IPS-20b (cell line): ENCODE measurements at regions not wholly inside any gene's neighbourhood (a gene's known extent, or its start where the extent isn't known, plus 50 kb on each side); places are given as distances from the start of the nearest gene placed in this dataset.

Experiments used
- H3K27ac ChIP-seq: one replicate; pipeline ENCODE4 v1.5.1; 2013; ENCODE audit warnings: low read length
- H3K27me3 ChIP-seq: 2 replicates; pipeline ENCODE4 v1.6.1; 2013; ENCODE audit warnings: mild to moderate bottlenecking, low read length, inconsistent platforms; ENCODE audit not compliant: insufficient read depth
- H3K36me3 ChIP-seq: 2 replicates; pipeline ENCODE4 v1.6.1; 2013; ENCODE audit warnings: low read depth, mild to moderate bottlenecking, inconsistent platforms, low read length, moderate library complexity; ENCODE audit not compliant: insufficient read depth
- H3K4me1 ChIP-seq: 2 replicates; pipeline ENCODE4 v1.6.1; 2013; ENCODE audit warnings: mild to moderate bottlenecking, control low read depth, inconsistent platforms, low read length, moderate library complexity; ENCODE audit not compliant: insufficient read depth
- H3K4me3 ChIP-seq: 2 replicates; pipeline ENCODE4 v1.5.1; 2013; ENCODE audit warnings: mild to moderate bottlenecking, low read length, inconsistent platforms
- H3K9ac ChIP-seq: 2 replicates; pipeline ENCODE4 v1.6.1; 2013; ENCODE audit warnings: low read depth, mild to moderate bottlenecking, inconsistent platforms, low read length, moderate library complexity
- H3K9me3 ChIP-seq: 2 replicates; pipeline ENCODE4 v1.6.1; 2013; ENCODE audit warnings: mild to moderate bottlenecking, low read depth, low read length, inconsistent platforms; ENCODE audit not compliant: insufficient read depth

- Histone ChIP-seq H3K9me3 (no peaks in the 10 kb centered on the region), H3K9ac (no peak overlapping the region), H3K4me3 (no peak overlapping the region), H3K27me3 (no peaks in the 10 kb centered on the region), H3K4me1 (peaks cover 5% of the 10 kb centered on the region; the same call in 1 of the 2 replicates), H3K36me3 (no peaks in the 10 kb centered on the region), H3K27ac (no peak overlapping the region)
These were observed 298.6 kb downstream of the CDH26 start for GRCh38 chr20:60256811-60257210.

GRCh38 chr20:60257671-60258070 lies 299.4 kb downstream of the CDH26 start:
- Histone ChIP-seq H3K9me3 (no peaks in the 10 kb centered on the region), H3K27me3 (no peaks in the 10 kb centered on the region), H3K9ac (no peak overlapping the region), H3K36me3 (no peaks in the 10 kb centered on the region), H3K4me1 (peaks cover 5% of the 10 kb centered on the region; the same call in 1 of the 2 replicates), H3K27ac (no peak overlapping the region), H3K4me3 (no peak overlapping the region)

GRCh38 chr20:60258255-60258863 lies 300.1 kb downstream of the CDH26 start:
- Histone ChIP-seq H3K4me1 (peaks cover 5% of the 10 kb centered on the region; the same call in 1 of the 2 replicates), H3K27ac (no peak overlapping the region), H3K36me3 (no peaks in the 10 kb centered on the region), H3K9ac (no peak overlapping the region), H3K27me3 (no peaks in the 10 kb centered on the region), H3K9me3 (no peaks in the 10 kb centered on the region), H3K4me3 (no peak overlapping the region)

- H3K9ac ChIP-seq = no peak overlapping the region
- H3K4me3 ChIP-seq = no peak overlapping the region
- no peak overlapping the region for H3K27ac ChIP-seq
- no peaks in the 10 kb centered on the region for H3K36me3 ChIP-seq
- no peaks in the 10 kb centered on the region for H3K27me3 ChIP-seq
- H3K9me3 ChIP-seq = no peaks in the 10 kb centered on the region
- H3K4me1 ChIP-seq = no peaks in the 10 kb centered on the region
These were observed 303.1 kb downstream of the CDH26 start for GRCh38 chr20:60261333-60261732.

- Histone ChIP-seq H3K4me1 (no peaks in the 10 kb centered on the region), H3K27ac (no peak overlapping the region), H3K27me3 (no peaks in the 10 kb centered on the region), H3K4me3 (no peak overlapping the region), H3K9me3 (no peaks in the 10 kb centered on the region), H3K36me3 (no peaks in the 10 kb centered on the region), H3K9ac (no peak overlapping the region)
These were observed 304.9 kb downstream of the CDH26 start for GRCh38 chr20:60262967-60263603.

DNA sequence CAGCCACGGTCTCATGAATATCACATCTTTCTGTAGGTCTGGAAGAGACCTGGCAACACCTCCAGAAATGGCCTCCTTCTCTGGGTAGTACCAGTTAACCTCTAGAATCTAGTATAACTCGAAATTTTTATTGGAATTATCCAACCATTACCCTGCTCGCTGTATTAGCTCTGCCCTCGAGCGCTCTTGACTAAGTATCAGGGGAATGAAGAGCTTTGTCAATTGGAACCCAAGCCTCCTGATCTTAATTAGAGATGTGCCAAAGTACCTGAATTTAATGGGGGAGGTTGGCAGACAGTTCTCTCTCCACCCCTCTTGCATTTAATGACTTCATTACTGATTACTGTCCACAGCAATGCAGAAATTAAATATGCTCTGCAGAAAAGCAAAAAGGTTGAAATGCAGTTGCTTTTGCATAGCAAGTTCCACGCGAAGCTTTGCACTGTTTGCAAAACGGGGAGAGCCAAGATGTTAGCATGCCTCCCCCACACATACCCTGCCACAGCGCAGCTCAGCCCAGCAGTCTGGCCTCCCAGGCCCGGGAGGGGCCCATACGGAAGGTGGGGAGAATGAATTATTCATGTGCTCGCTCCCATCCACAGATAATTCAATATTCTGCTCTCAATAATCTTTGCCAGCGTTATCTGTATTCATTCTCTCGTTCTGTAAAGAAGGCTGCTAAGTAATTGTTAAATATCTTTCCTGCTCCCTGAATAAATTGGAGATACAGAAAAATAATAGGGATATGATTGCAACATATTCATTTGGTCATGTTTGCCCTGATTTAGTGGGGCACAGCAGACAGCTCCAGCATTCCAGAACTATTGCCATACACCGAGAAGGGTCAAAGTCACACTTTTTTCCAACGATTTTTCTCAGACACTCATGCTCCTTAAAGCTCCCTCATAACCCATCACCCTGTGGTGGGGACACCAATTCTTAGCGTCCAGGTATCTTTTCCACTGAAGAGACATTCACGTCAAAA lies 305.8 kb downstream of the CDH26 start:
- H3K4me1 ChIP-seq = no peaks in the 10 kb centered on the region
- no peaks in the 10 kb centered on the region for H3K9me3 ChIP-seq
- no peak overlapping the region for H3K27ac ChIP-seq
- H3K36me3 ChIP-seq = no peaks in the 10 kb centered on the region
- no peaks in the 10 kb centered on the region for H3K27me3 ChIP-seq
- no peak overlapping the region for H3K4me3 ChIP-seq
- no peak overlapping the region for H3K9ac ChIP-seq

- no peaks in the 10 kb centered on the region for H3K4me1 ChIP-seq
- H3K27ac ChIP-seq = no peak overlapping the region
- H3K9me3 ChIP-seq = no peaks in the 10 kb centered on the region
- no peaks in the 10 kb centered on the region for H3K36me3 ChIP-seq
- no peaks in the 10 kb centered on the region for H3K27me3 ChIP-seq
- no peak overlapping the region for H3K4me3 ChIP-seq
- no peak overlapping the region for H3K9ac ChIP-seq
These were observed 308.1 kb downstream of the CDH26 start for GRCh38 chr20:60266177-60266823.

GRCh38 chr20:60268491-60268890 lies 310.3 kb downstream of the CDH26 start:
- H3K9me3 ChIP-seq = no peaks in the 10 kb centered on the region
- H3K36me3 ChIP-seq = no peaks in the 10 kb centered on the region
- H3K27me3 ChIP-seq = no peaks in the 10 kb centered on the region
- H3K4me1 ChIP-seq = peaks cover 10% of the 10 kb centered on the region
- H3K4me3 ChIP-seq = no peak overlapping the region
- no peak overlapping the region for H3K27ac ChIP-seq
- no peak overlapping the region for H3K9ac ChIP-seq

GRCh38 chr20:60269573-60270162 lies 311.4 kb downstream of the CDH26 start:
- Histone ChIP-seq H3K9ac (no peak overlapping the region), H3K27ac (no peak overlapping the region), H3K9me3 (no peaks in the 10 kb centered on the region), H3K36me3 (no peaks in the 10 kb centered on the region), H3K27me3 (no peaks in the 10 kb centered on the region), H3K4me3 (no peak overlapping the region), H3K4me1 (peaks cover 10% of the 10 kb centered on the region)

- Histone ChIP-seq H3K27ac (no peak overlapping the region), H3K4me1 (peaks cover 10% of the 10 kb centered on the region)
These were observed 312.1 kb downstream of the CDH26 start for GRCh38 chr20:60270341-60270740.

DNA sequence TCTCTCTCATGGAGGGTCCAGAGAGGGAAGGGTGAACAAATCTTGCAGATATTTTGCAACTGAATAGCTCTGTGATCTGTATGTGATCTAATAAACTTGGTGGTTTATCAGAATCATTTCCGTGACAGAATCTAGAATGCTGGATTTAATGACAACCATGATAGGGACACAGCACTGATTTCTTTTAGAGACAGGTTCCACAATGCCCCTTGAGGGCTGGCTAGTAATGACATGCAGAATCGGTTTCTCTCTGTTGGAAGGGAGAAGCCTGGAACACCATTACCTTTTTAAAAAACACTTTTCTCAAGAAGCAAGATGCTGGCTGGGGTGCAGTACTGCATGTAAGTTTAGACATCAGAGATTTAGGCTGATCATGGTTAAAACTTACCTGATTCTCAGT lies 313.4 kb downstream of the CDH26 start:
- Histone ChIP-seq H3K9ac (no peak overlapping the region), H3K36me3 (no peaks in the 10 kb centered on the region), H3K4me3 (no peak overlapping the region), H3K27ac (no peak overlapping the region), H3K9me3 (no peaks in the 10 kb centered on the region), H3K27me3 (no peaks in the 10 kb centered on the region), H3K4me1 (peaks cover 10% of the 10 kb centered on the region)

More at GRCh38 chr20:60270341-60270740, 312.1 kb downstream of the CDH26 start:
- H3K4me3 ChIP-seq = no peak overlapping the region
- H3K9ac ChIP-seq = no peak overlapping the region
- no peaks in the 10 kb centered on the region for H3K27me3 ChIP-seq
- no peaks in the 10 kb centered on the region for H3K9me3 ChIP-seq
- no peaks in the 10 kb centered on the region for H3K36me3 ChIP-seq
